ENCODE measurements at regions not wholly inside any gene's neighbourhood (a gene's known extent, or its start where the extent isn't known, plus 50 kb on each side); places are given as distances from the start of the nearest gene placed in this dataset.
"Not testable (repeated sequence)": the region's sequence is repeated elsewhere in the genome, so short reads cannot be mapped to it uniquely, and the experiment has no call there.

GRCh38 chr11:11220786-11221185 lies 132.3 kb downstream of the CSNK2A3 start:
- no peak for DNase-seq

GRCh38 chr11:11218629-11218986 lies 134.4 kb downstream of the CSNK2A3 start:
- no peak for DNase-seq

GRCh38 chr11:11217929-11218628 lies 135.0 kb downstream of the CSNK2A3 start:
- no peak for DNase-seq

DNA sequence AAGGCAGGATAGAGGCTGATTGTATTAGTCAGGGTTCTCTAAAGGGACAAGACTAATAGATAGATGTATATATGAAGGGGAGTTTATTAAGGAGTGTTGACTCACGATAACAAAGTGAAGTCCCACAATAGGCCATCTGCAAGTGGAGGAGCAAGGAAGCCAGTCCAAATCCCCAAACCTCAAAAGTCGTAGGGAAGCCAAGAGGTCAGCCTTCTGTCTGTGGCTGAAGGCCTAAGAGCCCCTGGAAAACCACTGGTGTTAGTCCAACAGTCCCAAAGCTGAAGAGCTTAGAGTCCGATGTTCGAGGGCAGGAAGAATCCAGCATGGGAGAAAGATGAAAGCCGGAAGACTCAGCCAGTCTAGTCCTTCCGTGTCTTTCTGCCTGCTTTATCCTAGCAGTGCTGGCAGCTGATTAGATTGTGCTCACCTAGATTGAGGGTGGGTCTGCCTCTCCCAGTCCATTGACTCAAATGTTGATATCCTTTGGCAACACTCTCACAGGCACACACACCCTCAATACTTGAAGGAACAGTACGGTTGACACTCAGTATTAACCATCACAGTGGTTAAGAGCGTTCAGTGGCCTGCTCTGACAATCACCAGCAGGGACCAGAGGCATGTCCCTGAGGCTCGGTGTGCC lies 135.6 kb downstream of the CSNK2A3 start:
- no peak for DNase-seq

- no peak for DNase-seq
Observed at GRCh38 chr11:11215944-11216343, 137.1 kb downstream of the CSNK2A3 start.

GRCh38 chr11:11215058-11215815 lies 137.8 kb downstream of the CSNK2A3 start:
- no peak for DNase-seq

GRCh38 chr11:11213117-11213516 lies 139.9 kb downstream of the CSNK2A3 start:
- DNase-seq, result no peak

DNA sequence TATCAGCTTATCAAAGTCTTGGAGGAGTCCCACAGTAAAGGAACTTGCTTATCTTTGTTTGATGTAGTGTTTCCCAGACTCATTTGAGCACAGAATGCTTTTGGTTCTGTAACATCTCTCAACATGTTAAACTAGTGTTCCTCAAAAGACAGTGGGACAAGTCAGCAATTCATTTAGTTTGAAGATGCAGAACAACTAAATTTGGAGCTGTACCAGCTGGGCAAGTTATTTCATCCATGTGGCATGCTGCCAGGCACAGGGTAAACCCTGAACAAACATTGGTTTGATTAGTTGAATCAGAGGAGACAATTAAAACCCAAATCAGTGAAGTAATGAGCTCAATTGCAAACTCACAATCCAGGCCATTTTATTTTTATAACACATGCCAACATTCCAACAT lies 141.2 kb downstream of the CSNK2A3 start:
- no peak for DNase-seq

DNA sequence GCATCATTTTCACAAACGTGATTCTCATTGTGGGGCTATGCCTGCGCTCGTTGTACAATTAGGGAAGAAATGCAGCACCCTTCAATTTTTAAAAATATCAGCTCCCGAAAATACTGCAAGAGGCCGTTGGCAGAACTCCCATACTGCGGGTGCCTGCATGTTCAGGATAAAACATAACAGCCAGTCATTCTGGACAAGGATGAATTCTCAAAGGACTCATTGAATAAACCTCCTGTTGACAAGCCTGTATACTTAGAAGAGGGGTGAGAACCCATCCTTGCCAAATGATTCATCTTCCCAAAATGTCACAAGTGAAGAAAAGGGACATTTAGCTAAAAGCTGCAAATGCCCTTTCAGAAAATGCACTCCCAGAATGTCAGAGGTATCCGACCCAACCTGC lies 141.9 kb downstream of the CSNK2A3 start:
- DNase-seq, result no peak

- no peak for DNase-seq
Observed at GRCh38 chr11:11210446-11210845, 142.6 kb downstream of the CSNK2A3 start.

DNA sequence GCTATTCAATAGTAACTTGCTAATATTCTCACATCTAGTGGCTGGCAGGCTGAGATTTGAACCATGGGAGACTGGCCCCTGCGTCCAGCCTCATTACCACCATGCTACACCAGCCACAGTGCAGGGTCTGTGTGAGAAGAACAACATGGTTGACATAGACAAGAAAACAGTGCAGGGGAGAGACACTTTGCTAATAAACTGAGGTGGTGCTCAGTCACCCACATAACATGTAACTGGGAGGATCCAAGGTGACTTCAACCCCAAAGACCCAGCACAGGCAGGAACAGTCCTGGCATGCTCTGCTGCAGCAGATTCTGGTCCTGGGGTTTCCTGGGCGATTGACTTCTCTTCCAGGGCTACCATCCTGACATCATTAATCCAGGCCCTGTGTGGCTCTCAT lies 143.1 kb downstream of the CSNK2A3 start:
- DNase-seq, result no peak

GRCh38 chr11:11208994-11209393 lies 144.1 kb downstream of the CSNK2A3 start:
- no peak for DNase-seq

GRCh38 chr11:11207428-11207827 lies 145.6 kb downstream of the CSNK2A3 start:
- DNase-seq, result no peak

GRCh38 chr11:11206484-11206883 lies 146.6 kb downstream of the CSNK2A3 start:
- DNase-seq, result no peak

GRCh38 chr11:11202885-11203284 lies 150.2 kb downstream of the CSNK2A3 start:
- DNase-seq, result no peak

DNA sequence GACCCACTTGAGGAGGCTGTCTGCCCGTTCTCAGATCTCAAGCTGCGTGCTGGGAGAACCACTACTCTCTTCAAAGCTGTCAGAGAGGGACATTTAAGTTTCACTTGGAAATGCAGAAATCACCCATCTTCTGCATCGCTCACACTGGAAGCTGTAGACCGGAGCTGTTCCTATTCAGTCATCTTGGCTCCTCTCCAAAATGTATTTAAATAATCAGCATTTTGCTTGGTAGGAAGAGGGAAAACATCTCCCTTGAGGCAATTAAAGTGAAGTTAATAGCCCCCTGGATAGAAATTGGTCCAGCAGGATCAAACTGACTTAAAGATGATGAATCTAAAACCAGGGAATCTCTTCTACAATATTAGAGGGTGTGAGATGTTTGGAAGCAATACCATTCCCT lies 151.7 kb downstream of the CSNK2A3 start:
- not testable (repeated sequence) for DNase-seq

GRCh38 chr11:11192541-11192940 lies 160.5 kb downstream of the CSNK2A3 start:
- no peak for DNase-seq

DNA sequence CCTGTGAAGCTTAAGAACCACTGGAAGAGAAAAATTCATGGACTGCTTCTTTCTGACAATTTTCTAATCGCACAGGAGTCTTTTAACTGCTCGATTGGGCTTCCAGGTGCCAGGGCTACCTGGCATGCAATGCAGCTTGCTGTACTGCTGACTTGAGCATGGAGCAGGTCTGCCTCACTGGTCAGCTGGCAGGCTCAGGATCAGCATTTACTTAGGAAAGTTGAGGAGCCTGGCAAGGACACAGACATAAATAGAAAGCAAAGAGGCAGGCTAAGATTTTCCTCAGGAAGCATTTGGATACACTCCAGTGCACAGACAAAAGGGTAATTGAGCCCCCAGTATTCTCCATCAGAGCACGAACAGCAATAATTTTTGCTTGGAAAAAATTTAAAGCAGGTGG lies 163.5 kb downstream of the CSNK2A3 start:
- no peak for DNase-seq

- DNase-seq, result no peak
Observed at GRCh38 chr11:11186249-11186648, 166.8 kb downstream of the CSNK2A3 start.

GRCh38 chr11:11182261-11182660 lies 170.8 kb downstream of the CSNK2A3 start:
- DNase-seq, result no peak

DNA sequence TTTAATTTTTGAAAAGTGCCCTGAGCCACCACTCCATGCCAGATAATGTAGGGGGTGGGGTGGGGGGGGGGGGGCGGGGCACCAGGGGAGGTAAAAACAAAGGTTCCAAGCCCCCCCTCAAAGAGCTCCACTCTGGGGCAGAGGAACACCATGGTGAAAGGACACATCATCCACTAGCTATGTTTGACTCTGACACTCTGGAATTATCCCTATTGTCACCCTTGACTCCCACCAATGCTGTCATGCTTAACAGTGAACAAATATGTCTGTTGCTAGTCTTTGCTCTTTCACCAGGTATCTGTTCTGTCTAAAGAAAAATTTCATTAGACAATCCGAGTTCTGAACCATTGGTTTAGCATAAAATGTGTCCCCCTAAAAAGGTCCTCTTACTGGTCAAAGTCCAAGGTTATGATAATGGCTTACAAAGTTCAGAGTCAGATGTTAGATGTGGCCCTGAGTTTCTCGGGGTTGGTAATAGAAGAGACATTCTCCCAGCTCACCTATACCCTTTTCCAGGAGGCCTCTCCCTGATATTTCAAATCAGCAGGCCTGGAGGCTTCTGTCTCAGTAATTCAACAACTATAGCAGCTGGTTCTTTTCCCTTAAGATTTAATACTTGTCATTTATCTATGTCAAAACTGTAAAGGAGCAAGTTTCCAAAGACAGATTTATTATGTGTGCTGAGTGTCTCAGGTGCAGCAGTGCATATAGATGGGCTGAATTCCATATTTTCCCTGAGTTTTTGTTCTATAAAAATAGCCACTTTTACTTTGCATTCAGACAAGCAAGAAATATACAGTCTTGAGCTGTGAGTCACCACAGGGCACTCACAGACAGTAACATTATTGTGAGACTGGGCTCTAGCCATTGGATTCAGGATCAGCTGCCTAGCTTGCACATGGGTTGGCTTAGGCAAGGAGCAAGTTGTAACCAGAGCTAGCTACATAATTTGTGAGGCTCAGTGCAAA lies 174.1 kb downstream of the CSNK2A3 start:
- peak; percentile 39 for DNase-seq

DNA sequence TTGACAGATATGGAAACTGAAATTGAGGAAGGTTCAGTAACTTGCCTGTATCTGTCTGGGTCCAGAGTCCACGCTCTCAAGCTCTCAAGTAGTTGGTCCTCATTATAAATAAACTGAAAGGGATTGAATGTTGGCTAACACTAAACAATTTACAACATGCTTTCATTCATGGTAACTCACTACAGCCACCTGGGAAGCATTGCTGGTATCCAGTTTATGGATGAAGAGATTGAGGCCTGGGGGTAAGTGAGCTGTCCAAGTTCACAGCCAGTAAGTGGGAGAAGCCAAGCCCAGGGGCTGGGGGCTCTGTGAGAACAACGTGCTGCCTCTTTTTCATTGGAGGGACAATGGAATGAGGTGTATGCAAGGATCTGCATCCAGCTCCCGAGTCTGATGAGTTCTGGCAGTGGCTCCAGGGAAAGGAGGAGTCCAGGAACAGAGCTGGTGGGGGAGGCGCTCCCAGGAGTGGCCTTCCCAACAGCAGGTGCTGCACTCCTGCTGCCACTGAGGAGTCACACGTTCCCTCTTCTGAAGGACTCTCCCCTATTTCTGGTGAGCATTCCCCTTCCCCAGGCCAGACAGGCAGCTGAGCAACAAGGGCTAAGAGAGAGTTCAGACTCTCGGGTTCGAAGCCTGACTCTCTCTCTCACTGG lies 175.8 kb downstream of the CSNK2A3 start:
- DNase-seq, result no peak
